ENCODE measurements at regions not wholly inside any gene's neighbourhood (a gene's known extent, or its start where the extent isn't known, plus 50 kb on each side); places are given as distances from the start of the nearest gene placed in this dataset.

DNA sequence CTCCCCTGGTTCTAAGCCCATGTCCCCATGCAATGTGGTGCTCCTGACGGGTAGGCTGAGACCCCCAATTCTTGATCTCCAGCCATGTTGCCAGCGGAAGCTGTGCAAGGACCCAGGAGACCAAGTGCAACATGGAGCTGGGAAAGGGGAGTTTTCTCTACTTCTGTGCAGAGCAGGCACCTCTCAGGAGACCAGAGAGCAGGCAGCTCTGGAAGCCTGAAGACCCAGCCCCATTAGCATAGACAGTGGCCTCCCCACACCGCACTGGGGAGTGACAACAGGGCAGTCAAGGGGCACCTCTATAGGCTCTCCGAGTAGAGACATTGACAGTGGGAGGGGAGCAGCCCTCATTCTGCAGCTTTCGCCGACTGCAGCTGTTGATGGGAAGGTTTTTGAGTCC lies 410.2 kb downstream of the MATN1 start:
- Mint-ChIP-seq H3K9me3 (ENCODE audit: unreplicated experiment) (no peaks in the 10 kb centered on the region), H3K36me3 (ENCODE audit: insufficient read depth, unreplicated experiment) (no peaks in the 10 kb centered on the region), H3K27me3 (ENCODE audit: insufficient read depth, unreplicated experiment) (peaks cover 12% of the 10 kb centered on the region), H3K4me1 (ENCODE audit: low read depth, unreplicated experiment) (no peaks in the 10 kb centered on the region), H3K4me3 (ENCODE audit: unreplicated experiment) (no peak overlapping the region), H3K27ac (ENCODE audit: unreplicated experiment) (no peak overlapping the region)
- Histone ChIP-seq H3K9me3 (no peaks in the 10 kb centered on the region), H3K27me3 (replicated peaks; ENCODE audit: control insufficient read depth, insufficient read depth, low read length) (no peaks in the 10 kb centered on the region), H3K4me3 (ENCODE audit: low read depth, low read length) (no peak overlapping the region), H3K36me3 (ENCODE audit: control insufficient read depth, insufficient read depth, low read length) (no peaks in the 10 kb centered on the region), H3K4me1 (no peaks in the 10 kb centered on the region)
- intact Hi-C loops (cut with micrococcal nuclease; ENCODE audit: unreplicated experiment), result no loop called here
- no peak for DNase-seq
- BruUV-seq (replicated peaks), result no TSS peak
- ChIA-PET CTCF (no interaction called here), POLR2A (no interaction called here)
- TF ChIP-seq, protein P1, sequence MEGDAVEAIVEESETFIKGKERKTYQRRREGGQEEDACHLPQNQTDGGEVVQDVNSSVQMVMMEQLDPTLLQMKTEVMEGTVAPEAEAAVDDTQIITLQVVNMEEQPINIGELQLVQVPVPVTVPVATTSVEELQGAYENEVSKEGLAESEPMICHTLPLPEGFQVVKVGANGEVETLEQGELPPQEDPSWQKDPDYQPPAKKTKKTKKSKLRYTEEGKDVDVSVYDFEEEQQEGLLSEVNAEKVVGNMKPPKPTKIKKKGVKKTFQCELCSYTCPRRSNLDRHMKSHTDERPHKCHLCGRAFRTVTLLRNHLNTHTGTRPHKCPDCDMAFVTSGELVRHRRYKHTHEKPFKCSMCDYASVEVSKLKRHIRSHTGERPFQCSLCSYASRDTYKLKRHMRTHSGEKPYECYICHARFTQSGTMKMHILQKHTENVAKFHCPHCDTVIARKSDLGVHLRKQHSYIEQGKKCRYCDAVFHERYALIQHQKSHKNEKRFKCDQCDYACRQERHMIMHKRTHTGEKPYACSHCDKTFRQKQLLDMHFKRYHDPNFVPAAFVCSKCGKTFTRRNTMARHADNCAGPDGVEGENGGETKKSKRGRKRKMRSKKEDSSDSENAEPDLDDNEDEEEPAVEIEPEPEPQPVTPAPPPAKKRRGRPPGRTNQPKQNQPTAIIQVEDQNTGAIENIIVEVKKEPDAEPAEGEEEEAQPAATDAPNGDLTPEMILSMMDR (IDR thresholded peaks at IDR 0.05; ENCODE audit: insufficient read depth in 1 of 2, low read depth in 1 of 2, low read length in 1 of 2, severe bottlenecking in 1 of 2, unreplicated experiment in 1 of 2), result no peak

DNA sequence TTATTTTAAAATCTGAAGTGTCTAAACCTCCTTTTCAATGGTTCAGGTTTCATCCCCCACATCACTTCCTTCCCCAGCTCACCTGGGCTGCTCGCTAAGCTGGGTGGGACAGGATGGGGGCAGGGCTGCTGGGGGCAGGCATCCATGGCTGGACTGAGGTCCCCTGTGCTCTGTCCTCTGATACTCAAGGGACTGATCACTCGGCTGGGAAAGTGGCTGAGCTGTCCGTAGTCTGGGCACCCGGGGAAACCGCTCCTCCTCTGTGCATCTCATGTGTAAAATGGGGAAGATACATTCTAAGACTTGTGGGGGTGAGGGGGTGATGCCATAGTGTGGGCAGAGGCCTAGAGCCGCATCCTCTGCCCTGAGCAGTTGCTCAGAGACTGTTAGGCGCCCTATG lies 411.2 kb downstream of the MATN1 start:
- no peaks in the 10 kb centered on the region for H3K4me1 ChIP-seq
- TF ChIP-seq, protein P1 (IDR thresholded peaks at IDR 0.05; ENCODE audit: insufficient read depth in 1 of 2, low read depth in 1 of 2, low read length in 1 of 2, severe bottlenecking in 1 of 2, unreplicated experiment in 1 of 2), result no peak
- intact Hi-C loops (cut with micrococcal nuclease; ENCODE audit: unreplicated experiment), result no loop called here
- BruUV-seq (replicated peaks), result no TSS peak
- H3K4me1 Mint-ChIP-seq (ENCODE audit: low read depth, unreplicated experiment), result no peaks in the 10 kb centered on the region
- no peaks in the 10 kb centered on the region for H3K27me3 ChIP-seq (replicated peaks; ENCODE audit: control insufficient read depth, insufficient read depth, low read length)
- POLR2A ChIA-PET, result no interaction called here
- H3K27me3 Mint-ChIP-seq (ENCODE audit: insufficient read depth, unreplicated experiment), result peaks cover 15% of the 10 kb centered on the region
- H3K4me3 Mint-ChIP-seq (ENCODE audit: unreplicated experiment), result no peak overlapping the region
- H3K9me3 ChIP-seq, result no peaks in the 10 kb centered on the region
- no peak overlapping the region for H3K4me3 ChIP-seq (ENCODE audit: low read depth, low read length)
- no peaks in the 10 kb centered on the region for H3K9me3 Mint-ChIP-seq (ENCODE audit: unreplicated experiment)
- H3K36me3 Mint-ChIP-seq (ENCODE audit: insufficient read depth, unreplicated experiment), result no peaks in the 10 kb centered on the region
- DNase-seq, result no peak
- no peak overlapping the region for H3K27ac Mint-ChIP-seq (ENCODE audit: unreplicated experiment)
- H3K36me3 ChIP-seq (ENCODE audit: control insufficient read depth, insufficient read depth, low read length), result no peaks in the 10 kb centered on the region
- CTCF ChIA-PET, result no interaction called here

DNA sequence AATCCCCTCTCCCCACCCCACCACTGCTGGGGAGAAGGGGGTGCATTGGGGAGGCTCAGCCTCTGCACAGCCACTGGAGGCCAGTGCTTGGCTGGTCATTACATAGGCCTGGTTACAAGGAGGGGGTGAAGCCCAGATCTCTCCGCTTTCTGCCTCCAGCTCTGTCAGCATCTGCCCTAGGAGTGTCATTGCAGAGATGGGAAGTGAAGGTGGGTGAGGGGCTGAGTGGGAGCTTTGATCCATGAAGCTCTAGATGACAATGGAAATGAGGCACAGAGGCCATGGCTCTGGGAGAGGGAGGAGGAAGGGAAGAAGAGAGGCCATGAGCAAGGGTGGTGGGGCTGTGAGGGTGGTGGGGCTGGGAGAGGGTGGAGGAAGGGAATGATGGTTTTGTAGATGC lies 411.6 kb downstream of the MATN1 start:
- intact Hi-C loops (cut with micrococcal nuclease; ENCODE audit: unreplicated experiment), result no loop called here
- no peak overlapping the region for H3K4me3 Mint-ChIP-seq (ENCODE audit: unreplicated experiment)
- no TSS peak for BruUV-seq (replicated peaks)
- no peak overlapping the region for H3K4me3 ChIP-seq (ENCODE audit: low read depth, low read length)
- no peak for DNase-seq
- no peaks in the 10 kb centered on the region for H3K9me3 ChIP-seq
- H3K36me3 Mint-ChIP-seq (ENCODE audit: insufficient read depth, unreplicated experiment), result no peaks in the 10 kb centered on the region
- H3K4me1 ChIP-seq, result no peaks in the 10 kb centered on the region
- H3K27me3 Mint-ChIP-seq (ENCODE audit: insufficient read depth, unreplicated experiment), result peaks cover 15% of the 10 kb centered on the region
- H3K27me3 ChIP-seq (replicated peaks; ENCODE audit: control insufficient read depth, insufficient read depth, low read length), result no peaks in the 10 kb centered on the region
- TF ChIP-seq, protein P1 (IDR thresholded peaks at IDR 0.05; ENCODE audit: insufficient read depth in 1 of 2, low read depth in 1 of 2, low read length in 1 of 2, severe bottlenecking in 1 of 2, unreplicated experiment in 1 of 2), result no peak
- H3K36me3 ChIP-seq (ENCODE audit: control insufficient read depth, insufficient read depth, low read length), result no peaks in the 10 kb centered on the region
- no peak overlapping the region for H3K27ac Mint-ChIP-seq (ENCODE audit: unreplicated experiment)
- ChIA-PET CTCF (no interaction called here), POLR2A (no interaction called here)
- H3K9me3 Mint-ChIP-seq (ENCODE audit: unreplicated experiment), result no peaks in the 10 kb centered on the region
- H3K4me1 Mint-ChIP-seq (ENCODE audit: low read depth, unreplicated experiment), result no peaks in the 10 kb centered on the region
